GM21825 (cell line): ENCODE measurements at regions not wholly inside any gene's neighbourhood (a gene's known extent, or its start where the extent isn't known, plus 50 kb on each side); places are given as distances from the start of the nearest gene placed in this dataset.
"Not testable (repeated sequence)": the region's sequence is repeated elsewhere in the genome, so short reads cannot be mapped to it uniquely, and the experiment has no call there.

Experiments
- ATAC-seq: cut with Tn5 transposase; IDR thresholded peaks from one replicate; pipeline ENCODE4 v1.9.1; 2021; ENCODE audit warnings: mild to moderate bottlenecking, moderate library complexity; ENCODE audit not compliant: unreplicated experiment

- no peak for ATAC-seq
Measured at GRCh38 chr1:157460381-157460780, 91.9 kb downstream of the FCRL5 start.

GRCh38 chr1:157457279-157457678 is 95.0 kb downstream of the FCRL5 start:
- no peak for ATAC-seq

GRCh38 chr1:157455318-157455717 is 97.0 kb downstream of the FCRL5 start:
- no peak for ATAC-seq

GRCh38 chr1:157450106-157450505 is 102.2 kb downstream of the FCRL5 start:
- no peak for ATAC-seq

- ATAC-seq: no peak
Measured at GRCh38 chr1:157448636-157449035, 103.7 kb downstream of the FCRL5 start.

GRCh38 chr1:157446356-157446755 is 106.0 kb downstream of the FCRL5 start:
- not testable (repeated sequence) for ATAC-seq

- ATAC-seq: not testable (repeated sequence)
Measured at GRCh38 chr1:157445616-157446140, 106.6 kb downstream of the FCRL5 start.

- no peak for ATAC-seq
Measured at GRCh38 chr1:157442065-157442464, 110.2 kb downstream of the FCRL5 start.

GRCh38 chr1:157439302-157439954 is 112.9 kb downstream of the FCRL5 start:
- ATAC-seq: no peak

GRCh38 chr1:157438613-157439012 is 113.7 kb downstream of the FCRL5 start:
- ATAC-seq: no peak

- no peak for ATAC-seq
Measured at GRCh38 chr1:157438146-157438545, 114.2 kb downstream of the FCRL5 start.

- no peak for ATAC-seq
Measured at GRCh38 chr1:157437296-157437695, 115.0 kb downstream of the FCRL5 start.

- no peak for ATAC-seq
Measured at GRCh38 chr1:157431751-157432150, 120.6 kb downstream of the FCRL5 start.

GRCh38 chr1:157429601-157430240 is 122.6 kb downstream of the FCRL5 start:
- no peak for ATAC-seq

- ATAC-seq: not testable (repeated sequence)
Measured at GRCh38 chr1:157423764-157424163, 128.6 kb downstream of the FCRL5 start.

- no peak for ATAC-seq
Measured at GRCh38 chr1:157419845-157420542, 132.3 kb downstream of the FCRL5 start.

- ATAC-seq: no peak
Measured at GRCh38 chr1:157418659-157419058, 133.7 kb downstream of the FCRL5 start.

- ATAC-seq: no peak
Measured at GRCh38 chr1:157418231-157418630, 134.1 kb downstream of the FCRL5 start.

GRCh38 chr1:157415661-157416060 is 136.7 kb downstream of the FCRL5 start:
- ATAC-seq: no peak

GRCh38 chr1:157412308-157412707 is 140.0 kb downstream of the FCRL5 start:
- ATAC-seq: no peak

- ATAC-seq: no peak
Measured at GRCh38 chr1:157411769-157412168, 140.5 kb downstream of the FCRL5 start.

- no peak for ATAC-seq
Measured at GRCh38 chr1:157411064-157411463, 141.3 kb downstream of the FCRL5 start.
